H1 (cell line): ENCODE measurements at regions not wholly inside any gene's neighbourhood (a gene's known extent, or its start where the extent isn't known, plus 50 kb on each side); places are given as distances from the start of the nearest gene placed in this dataset.

Experiments used
- CTCF ChIA-PET: fragments of 300-600 bp; sonication (Branson Sonifier 250); formaldehyde crosslinking; loops from one replicate; lab custom pipeline; 2021; ENCODE audit not compliant: partially characterized antibody; lab: Charles Lee
- POLR2A ChIA-PET: fragments of 300-600 bp; sonication (Branson Sonifier 250); formaldehyde crosslinking; loops from one replicate; lab custom pipeline; 2021; ENCODE audit warnings: inconsistent platforms; ENCODE audit not compliant: partially characterized antibody; lab: Charles Lee
- DNase-seq, 2 experiments: peaks; one replicate each; pipeline versions ENCODE4 v3.0.0 to v3.0.0-alpha.2; 2010 to 2022; ENCODE audit warnings: low spot score in 2 of 2, low read depth in 1 of 2, mixed read lengths in 1 of 2
- FAIRE-seq: peaks from 2 replicates; lab custom pipeline; 2011; peaks lifted over from hg19 to GRCh38; lab: Jason Lieb, UNC
- H2AFZ ChIP-seq: 2 replicates; pipeline ENCODE4 v1.8.1; 2012; ENCODE audit warnings: low read length, inconsistent platforms
- H2AK5ac ChIP-seq: 2 replicates; pipeline ENCODE4 v1.6.1; 2013; ENCODE audit warnings: low read depth, low read length
- H2BK120ac ChIP-seq: replicated peaks from 2 replicates; pipeline ENCODE3; 2013; ENCODE audit warnings: low read depth, low read length, inconsistent platforms
- H2BK12ac ChIP-seq: 2 replicates; pipeline ENCODE4 v1.6.1; 2013; ENCODE audit warnings: low read depth, low read length
- H2BK15ac ChIP-seq: 2 replicates; pipeline ENCODE4 v1.6.1; 2013; ENCODE audit warnings: low read length
- H2BK20ac ChIP-seq: 2 replicates; pipeline ENCODE4 v1.6.1; 2013; ENCODE audit warnings: low read length
- H2BK5ac ChIP-seq: 2 replicates; pipeline ENCODE4 v1.6.1; 2013; ENCODE audit warnings: low read depth, low read length
- H3K14ac ChIP-seq: 2 replicates; pipeline ENCODE4 v1.6.1; 2013; ENCODE audit warnings: inconsistent platforms; ENCODE audit not compliant: insufficient read length
- H3K18ac ChIP-seq: 2 replicates; pipeline ENCODE4 v1.6.1; 2013; ENCODE audit warnings: low read length; ENCODE audit errors: extremely low read depth
- H3K23ac ChIP-seq: 2 replicates; pipeline ENCODE4 v1.6.1; 2013; ENCODE audit warnings: inconsistent platforms; ENCODE audit not compliant: insufficient read length
- H3K23me2 ChIP-seq: 2 replicates; pipeline ENCODE4 v1.6.1; 2013; ENCODE audit warnings: low read depth, low read length
- H3K27ac ChIP-seq: 2 replicates; pipeline ENCODE4 v1.6.1; 2011; ENCODE audit warnings: low read depth, low read length, inconsistent platforms
- H3K27me3 ChIP-seq, 4 experiments: replicated peaks in 1 of 4; 1 replicate in 1 of 4; 2 replicates in 3 of 4; pipeline versions ENCODE4 v1.6.1 to v1.8.1; 2011 to 2013; ENCODE audit warnings: low read length in 3 of 4, mild to moderate bottlenecking in 3 of 4, inconsistent platforms in 2 of 4, mixed read lengths in 2 of 4, moderate library complexity in 1 of 4; ENCODE audit not compliant: control insufficient read depth in 3 of 4, insufficient read depth in 3 of 4; ENCODE audit errors: extremely low read depth in 1 of 4
- H3K36me3 ChIP-seq, 4 experiments: 2 replicates each; pipeline versions ENCODE4 v1.6.1 to v1.8.1; 2011 to 2013; ENCODE audit warnings: mild to moderate bottlenecking in 4 of 4, low read length in 3 of 4, moderate library complexity in 2 of 4, control low read depth in 1 of 4, inconsistent platforms in 1 of 4; ENCODE audit not compliant: insufficient read depth in 4 of 4, control insufficient read depth in 2 of 4
- H3K4ac ChIP-seq: replicated peaks from 2 replicates; pipeline ENCODE3; 2013; ENCODE audit warnings: low read length, low read depth, mixed read lengths, inconsistent platforms; ENCODE audit not compliant: insufficient read length
- H3K4me1 ChIP-seq, 4 experiments: replicated peaks in 1 of 4; 1 replicate in 1 of 4; 2 replicates in 3 of 4; pipeline versions ENCODE4 v1.6.1 to v1.8.1; 2011 to 2013; ENCODE audit warnings: low read length in 3 of 4, inconsistent platforms in 2 of 4, mixed read lengths in 1 of 4; ENCODE audit not compliant: insufficient read depth in 4 of 4, control insufficient read depth in 3 of 4
- H3K4me2 ChIP-seq, 2 experiments: 2 replicates each; pipeline versions ENCODE4 v1.6.1 to v1.8.1; 2011 to 2013; ENCODE audit warnings: low read depth in 2 of 2, low read length in 2 of 2, control low read depth in 1 of 2, inconsistent platforms in 1 of 2, mild to moderate bottlenecking in 1 of 2; ENCODE audit not compliant: insufficient read depth in 1 of 2
- H3K4me3 ChIP-seq, 4 experiments: fragments of 200-600, 300-600 bp in 1 of 4; sonication (generic), shearing (Covaris generic), sonication (Bioruptor Twin) in 1 of 4; 2 replicates each; pipeline versions ENCODE4 v1.5.1 to v1.8.1; 2011 to 2016; ENCODE audit warnings: low read length in 4 of 4, low read depth in 3 of 4, control low read depth in 2 of 4, inconsistent platforms in 2 of 4, mild to moderate bottlenecking in 2 of 4, mixed read lengths in 1 of 4, moderate library complexity in 1 of 4; ENCODE audit not compliant: insufficient read depth in 2 of 4; ENCODE audit errors: extremely low read depth in 1 of 4
- H3K56ac ChIP-seq: replicated peaks from 2 replicates; pipeline ENCODE3; 2013; ENCODE audit warnings: low read depth, mild to moderate bottlenecking, mixed read lengths, low read length, inconsistent platforms; ENCODE audit not compliant: insufficient read length
- H3K79me1 ChIP-seq: 2 replicates; pipeline ENCODE4 v1.6.1; 2013; ENCODE audit warnings: low read depth, low read length, control low read depth
- H3K79me2 ChIP-seq, 2 experiments: 2 replicates each; pipeline versions ENCODE4 v1.6.1 to v1.8.1; 2012 to 2013; ENCODE audit warnings: low read length in 2 of 2, mild to moderate bottlenecking in 2 of 2, inconsistent platforms in 1 of 2; ENCODE audit not compliant: insufficient read depth in 2 of 2, control insufficient read depth in 1 of 2
- H3K9ac ChIP-seq, 4 experiments: replicated peaks in 1 of 4; 1 replicate in 1 of 4; 2 replicates in 3 of 4; pipeline versions ENCODE4 v1.6.1 to v1.8.1; 2011 to 2013; ENCODE audit warnings: low read depth in 3 of 4, low read length in 3 of 4, control low read depth in 2 of 4, mild to moderate bottlenecking in 2 of 4, moderate library complexity in 2 of 4, inconsistent platforms in 1 of 4; ENCODE audit errors: extremely low read depth in 1 of 4
- H3K9me3 ChIP-seq, 2 experiments: 2 replicates each; pipeline versions ENCODE4 v1.6.1 to v1.8.1; 2012 to 2013; ENCODE audit warnings: mild to moderate bottlenecking in 2 of 2, moderate library complexity in 2 of 2, control low read depth in 1 of 2, inconsistent platforms in 1 of 2, low read depth in 1 of 2, low read length in 1 of 2, mixed read lengths in 1 of 2; ENCODE audit not compliant: insufficient read depth in 2 of 2
- H4K20me1 ChIP-seq, 2 experiments: replicated peaks in 1 of 2; 2 replicates each; pipeline versions ENCODE3 to v1.8.1; 2011 to 2013; ENCODE audit warnings: inconsistent platforms in 2 of 2, low read length in 2 of 2, mild to moderate bottlenecking in 1 of 2; ENCODE audit not compliant: insufficient read depth in 2 of 2, control insufficient read depth in 1 of 2
- H4K5ac ChIP-seq: 2 replicates; pipeline ENCODE4 v1.6.1; 2013; ENCODE audit warnings: low read length, low read depth, mixed read lengths, inconsistent platforms; ENCODE audit not compliant: insufficient read length
- H4K8ac ChIP-seq: 2 replicates; pipeline ENCODE4 v1.8.0; 2013; ENCODE audit warnings: mild to moderate bottlenecking, moderate library complexity, low read length, inconsistent platforms; ENCODE audit not compliant: insufficient read depth; ENCODE audit errors: extremely low read depth
- H4K91ac ChIP-seq: replicated peaks from 2 replicates; pipeline ENCODE3; 2013; ENCODE audit warnings: low read length, mixed read lengths, inconsistent platforms; ENCODE audit not compliant: insufficient read length
- ATF2 ChIP-seq: IDR thresholded peaks from 2 replicates; pipeline ENCODE4 v1.6.1; 2012; ENCODE audit warnings: low read length, inconsistent platforms
- BRCA1 ChIP-seq: IDR thresholded peaks from 2 replicates; pipeline ENCODE4 v1.6.1; 2012; ENCODE audit warnings: low read depth, low read length, improper control_type of control experiment
- CHD1 ChIP-seq: IDR thresholded peaks from 2 replicates; pipeline ENCODE4 v1.6.1; 2012; ENCODE audit warnings: low read depth, low read length, improper control_type of control experiment
- E2F6 ChIP-seq: IDR thresholded peaks from 2 replicates; pipeline ENCODE4 v1.6.1; 2012; ENCODE audit warnings: inconsistent platforms
- GABPA ChIP-seq: IDR thresholded peaks from 2 replicates; pipeline ENCODE4 v1.6.1; 2011; ENCODE audit warnings: mild to moderate bottlenecking, low read length, moderate library complexity, borderline replicate concordance; ENCODE audit not compliant: insufficient read depth
- KDM5A ChIP-seq: fragments of 200-600 bp; IDR thresholded peaks from 2 replicates; pipeline ENCODE4 v1.7.1; 2012; ENCODE audit warnings: mild to moderate bottlenecking, low read length, inconsistent platforms, mixed read lengths
- MAX ChIP-seq: IDR thresholded peaks from 2 replicates; pipeline ENCODE4 v1.6.1; 2012; ENCODE audit warnings: inconsistent platforms
- NANOG ChIP-seq: IDR thresholded peaks from 2 replicates; pipeline ENCODE4 v1.6.1; 2011; ENCODE audit warnings: low read length, low read depth, mild to moderate bottlenecking, inconsistent platforms; ENCODE audit not compliant: insufficient read depth, poor library complexity, severe bottlenecking
- RNF2 ChIP-seq: fragments of 200-900, 300-1000 bp; sonication (generic); IDR thresholded peaks from 2 replicates; pipeline ENCODE4 v1.7.1; 2016; ENCODE audit warnings: borderline replicate concordance, low read depth, mild to moderate bottlenecking, antibody characterized with exemption, low read length; ENCODE audit not compliant: poor library complexity, severe bottlenecking; ENCODE audit errors: missing control alignments
- SP1 ChIP-seq: IDR thresholded peaks from 2 replicates; pipeline ENCODE4 v1.6.1; 2011; ENCODE audit warnings: low read depth, low read length
- ZNF274 ChIP-seq: IDR thresholded peaks from 2 replicates; pipeline ENCODE4 v1.7.0; 2012; ENCODE audit warnings: low read length, borderline replicate concordance; ENCODE audit errors: extremely low read depth
- WGBS, 2 experiments: shearing (Covaris generic) in 1 of 2; methylation state at CpG; one replicate each; pipeline versions ENCODE4 v1.1.6 to v1.1.7; 2013 to 2015; ENCODE audit warnings: low lambda C conversion rate in 2 of 2, mixed read lengths in 2 of 2, inconsistent platforms in 1 of 2, low coverage in 1 of 2, missing lambda C conversion rate in 1 of 2; ENCODE audit not compliant: insufficient replicate concordance in 2 of 2, insufficient coverage in 1 of 2, insufficient read length in 1 of 2; ENCODE audit errors: extremely low coverage in 1 of 2, missing lambda C conversion rate in 1 of 2; 5-methylcytosine and 5-hydroxymethylcytosine counted together

- Histone ChIP-seq H3K36me3 (no peaks in the 10 kb centered on the region), H2BK15ac (no peak overlapping the region), H2BK5ac (no peak overlapping the region), H3K4me1 (peaks cover 0 to 8% (median 3%) of the 10 kb centered on the region in 4 experiments; a peak in 2 of 7 replicates), H3K9me3 (peaks cover 0 to 4% of the 10 kb centered on the region in 2 experiments; a peak in 1 of 4 replicates), H3K9ac (no peak overlapping the region), H3K4ac (no peak overlapping the region), H4K20me1 (no peaks in the 10 kb centered on the region), H3K4me2 (no peak overlapping the region), H2BK120ac (no peak overlapping the region), H4K8ac (no peak overlapping the region), H4K5ac (no peak overlapping the region), H3K27ac (no peak overlapping the region), H3K79me2 (no peaks in the 10 kb centered on the region), H3K23ac (no peak overlapping the region), H3K56ac (no peak overlapping the region), H2AK5ac (no peak overlapping the region), H3K27me3 (peaks cover 0 to 1% (median 0%) of the 10 kb centered on the region in 4 experiments; a peak in 1 of 7 replicates), H4K91ac (no peak overlapping the region), H3K23me2 (no peaks in the 10 kb centered on the region), H2AFZ (peak overlapping the region; percentile 87), H3K79me1 (no peaks in the 10 kb centered on the region), H2BK12ac (no peak overlapping the region), H2BK20ac (no peak overlapping the region), H3K18ac (no peak overlapping the region), H3K14ac (no peak overlapping the region), H3K4me3 (no peak overlapping the region)
- DNase-seq, result no peak
- POLR2A ChIA-PET, result interaction anchor here (1.7 kb wide), 1 partner anchor 348 kb away, joined by 5 read pairs; the partner anchor contains the start of gene CITED2
- CTCF ChIA-PET, result interaction anchor here (1.0 kb wide), 1 partner anchor 472 kb away, joined by 3 read pairs; no protein-coding TSS in a partner anchor
- FAIRE-seq, result no peak
- 94% methylated on average over 3 of the region's 3 CpGs; no CpG with 5 or more reads in 1 of the 2 experiments for WGBS, 2 experiments
- no peak for TF ChIP-seq E2F6
- no peak for TF ChIP-seq ATF2
- TF ChIP-seq BRCA1, result no peak
- TF ChIP-seq CHD1, result no peak
- TF ChIP-seq GABPA, result no peak
- no peak for TF ChIP-seq SP1
- no peak for TF ChIP-seq KDM5A
- no peak for TF ChIP-seq RNF2
- TF ChIP-seq MAX, result no peak
- TF ChIP-seq ZNF274, result no peak
- no peak for TF ChIP-seq NANOG
These were observed 348.1 kb upstream of the CITED2 start for GRCh38 chr6:139722530-139722929.
